ENCODE measurements at regions not wholly inside any gene's neighbourhood (a gene's known extent, or its start where the extent isn't known, plus 50 kb on each side); places are given as distances from the start of the nearest gene placed in this dataset.

DNA sequence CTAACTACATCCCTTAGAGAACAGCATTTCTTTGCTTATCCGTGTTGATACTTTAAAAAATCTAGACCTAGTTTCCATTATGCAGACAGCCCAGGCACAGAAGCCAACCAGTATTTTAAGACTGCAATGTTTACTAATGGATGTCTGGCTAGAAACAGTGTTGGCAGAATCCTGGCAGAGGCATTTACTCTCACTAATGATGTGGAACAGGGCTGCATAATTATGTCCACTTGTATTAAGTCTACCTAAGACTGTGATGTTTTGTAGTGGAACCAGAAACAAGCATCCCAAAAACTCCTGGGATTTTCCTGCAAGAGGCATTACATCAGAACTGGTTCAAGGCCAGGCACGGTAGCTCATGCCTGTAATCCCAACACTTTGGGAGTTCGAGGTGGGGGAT is 50.2 kb upstream of the PICALM start:
- Mint-ChIP-seq H3K27me3 (ENCODE audit: unreplicated experiment) (peaks cover 1% of the 10 kb centered on the region), H3K36me3 (ENCODE audit: unreplicated experiment) (no peaks in the 10 kb centered on the region), H3K9me3 (ENCODE audit: unreplicated experiment) (no peaks in the 10 kb centered on the region), H3K4me3 (ENCODE audit: unreplicated experiment) (no peak overlapping the region), H3K4me1 (ENCODE audit: low read depth, unreplicated experiment) (no peaks in the 10 kb centered on the region), H3K27ac (ENCODE audit: unreplicated experiment) (no peak overlapping the region)
- no peak for TF ChIP-seq CTCF (IDR thresholded peaks at IDR 0.05; ENCODE audit: partially characterized antibody, unreplicated experiment)
- DNase-seq: no peak
